ENCODE measurements at regions not wholly inside any gene's neighbourhood (a gene's known extent, or its start where the extent isn't known, plus 50 kb on each side); places are given as distances from the start of the nearest gene placed in this dataset.

- no peaks in the 10 kb centered on the region for H3K4me1 ChIP-seq (ENCODE audit: control insufficient read depth in 1 of 2, low read depth in 2 of 2)
- no peak overlapping the region for H3K27ac ChIP-seq
- ATAC-seq (ENCODE audit: insufficient number of reproducible peaks, low FRiP score, low read depth) = no peak
- TF ChIP-seq, protein P1, sequence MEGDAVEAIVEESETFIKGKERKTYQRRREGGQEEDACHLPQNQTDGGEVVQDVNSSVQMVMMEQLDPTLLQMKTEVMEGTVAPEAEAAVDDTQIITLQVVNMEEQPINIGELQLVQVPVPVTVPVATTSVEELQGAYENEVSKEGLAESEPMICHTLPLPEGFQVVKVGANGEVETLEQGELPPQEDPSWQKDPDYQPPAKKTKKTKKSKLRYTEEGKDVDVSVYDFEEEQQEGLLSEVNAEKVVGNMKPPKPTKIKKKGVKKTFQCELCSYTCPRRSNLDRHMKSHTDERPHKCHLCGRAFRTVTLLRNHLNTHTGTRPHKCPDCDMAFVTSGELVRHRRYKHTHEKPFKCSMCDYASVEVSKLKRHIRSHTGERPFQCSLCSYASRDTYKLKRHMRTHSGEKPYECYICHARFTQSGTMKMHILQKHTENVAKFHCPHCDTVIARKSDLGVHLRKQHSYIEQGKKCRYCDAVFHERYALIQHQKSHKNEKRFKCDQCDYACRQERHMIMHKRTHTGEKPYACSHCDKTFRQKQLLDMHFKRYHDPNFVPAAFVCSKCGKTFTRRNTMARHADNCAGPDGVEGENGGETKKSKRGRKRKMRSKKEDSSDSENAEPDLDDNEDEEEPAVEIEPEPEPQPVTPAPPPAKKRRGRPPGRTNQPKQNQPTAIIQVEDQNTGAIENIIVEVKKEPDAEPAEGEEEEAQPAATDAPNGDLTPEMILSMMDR (IDR thresholded peaks at IDR 0.05) = no peak
- H3K4me3 ChIP-seq = no peak overlapping the region
- H3K9me3 ChIP-seq = no peaks in the 10 kb centered on the region
- DNase-seq (ENCODE audit: low spot score) = no peak
- H3K27me3 ChIP-seq (replicated peaks; ENCODE audit: insufficient read depth) = no peaks in the 10 kb centered on the region
- H3K36me3 ChIP-seq = no peaks in the 10 kb centered on the region
Observed at GRCh38 chr5:25064306-25064705, 419.5 kb upstream of the CDH10 start.

- DNase-seq (ENCODE audit: low spot score) = no peak
- TF ChIP-seq, protein P1 (IDR thresholded peaks at IDR 0.05) = no peak
Observed at GRCh38 chr5:25060575-25060974, 415.8 kb upstream of the CDH10 start.

DNA sequence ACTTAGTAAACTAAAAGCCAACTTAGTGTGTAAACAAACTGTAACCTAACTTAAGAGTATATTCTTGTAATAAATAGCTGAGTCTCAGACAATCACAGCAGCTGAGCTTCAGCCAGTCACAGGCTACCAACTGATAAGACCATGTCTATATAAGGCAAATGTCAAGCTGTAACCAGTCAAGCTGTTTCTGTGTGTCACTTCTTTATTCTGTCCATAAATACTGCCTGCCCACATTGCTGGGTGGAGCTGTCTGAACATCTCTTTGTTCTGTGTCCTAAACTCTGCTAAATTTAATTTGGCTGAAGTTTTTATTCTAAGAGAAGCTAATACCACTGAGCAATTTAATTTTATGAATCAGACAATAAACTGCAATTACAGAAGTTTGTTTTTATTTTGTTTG lies 412.1 kb upstream of the CDH10 start:
- TF ChIP-seq, protein P1 (IDR thresholded peaks at IDR 0.05) = no peak
- Histone ChIP-seq H3K9me3 (no peaks in the 10 kb centered on the region), H3K36me3 (no peaks in the 10 kb centered on the region), H3K4me3 (no peak overlapping the region), H3K27me3 (replicated peaks; ENCODE audit: insufficient read depth) (no peaks in the 10 kb centered on the region), H3K27ac (no peak overlapping the region), H3K4me1 (ENCODE audit: control insufficient read depth in 1 of 2, low read depth in 2 of 2) (no peaks in the 10 kb centered on the region)
- DNase-seq (ENCODE audit: low spot score) = no peak
- no peak for ATAC-seq (ENCODE audit: insufficient number of reproducible peaks, low FRiP score, low read depth)

More at GRCh38 chr5:25060575-25060974, 415.8 kb upstream of the CDH10 start:
- H3K27ac ChIP-seq = no peak overlapping the region
- H3K36me3 ChIP-seq = no peaks in the 10 kb centered on the region
- no peaks in the 10 kb centered on the region for H3K27me3 ChIP-seq (replicated peaks; ENCODE audit: insufficient read depth)
- H3K9me3 ChIP-seq = no peaks in the 10 kb centered on the region
- no peak overlapping the region for H3K4me3 ChIP-seq
- no peaks in the 10 kb centered on the region for H3K4me1 ChIP-seq (ENCODE audit: control insufficient read depth in 1 of 2, low read depth in 2 of 2)
- no peak for ATAC-seq (ENCODE audit: insufficient number of reproducible peaks, low FRiP score, low read depth)

DNA sequence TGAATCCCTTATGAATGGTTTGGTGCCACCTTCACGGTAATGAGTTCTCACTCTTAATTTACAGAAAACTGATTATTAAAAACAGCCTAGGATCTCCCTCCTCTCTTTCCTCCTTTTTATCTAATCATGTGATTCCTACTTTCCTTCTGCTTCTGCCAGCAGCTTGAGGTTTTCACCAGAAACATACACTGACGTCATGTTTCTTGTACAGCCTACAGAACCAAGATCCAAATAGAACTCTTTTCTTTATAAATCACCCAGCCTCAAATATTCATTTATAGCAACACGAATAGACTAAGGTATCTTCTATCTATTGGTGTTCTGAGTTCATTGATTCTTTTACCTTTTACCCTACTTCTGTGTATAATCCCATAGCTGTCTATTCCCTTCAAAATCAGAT lies 388.9 kb upstream of the CDH10 start:
- Histone ChIP-seq H3K36me3 (no peaks in the 10 kb centered on the region), H3K9me3 (no peaks in the 10 kb centered on the region), H3K27ac (no peak overlapping the region), H3K4me3 (no peak overlapping the region), H3K27me3 (replicated peaks; ENCODE audit: insufficient read depth) (no peaks in the 10 kb centered on the region), H3K4me1 (ENCODE audit: control insufficient read depth in 1 of 2, low read depth in 2 of 2) (no peaks in the 10 kb centered on the region)
- DNase-seq (ENCODE audit: low spot score) (no peak), ATAC-seq (ENCODE audit: insufficient number of reproducible peaks, low FRiP score, low read depth) (no peak)
- TF ChIP-seq, protein P1 (IDR thresholded peaks at IDR 0.05) = no peak

- no peak for ATAC-seq (ENCODE audit: insufficient number of reproducible peaks, low FRiP score, low read depth)
- Histone ChIP-seq H3K4me1 (ENCODE audit: control insufficient read depth in 1 of 2, low read depth in 2 of 2) (no peaks in the 10 kb centered on the region), H3K27me3 (replicated peaks; ENCODE audit: insufficient read depth) (no peaks in the 10 kb centered on the region), H3K9me3 (no peaks in the 10 kb centered on the region), H3K27ac (no peak overlapping the region), H3K4me3 (no peak overlapping the region), H3K36me3 (no peaks in the 10 kb centered on the region)
- TF ChIP-seq, protein P1 (IDR thresholded peaks at IDR 0.05) = no peak
- DNase-seq (ENCODE audit: low spot score) = no peak
Observed at GRCh38 chr5:25029004-25029403, 384.2 kb upstream of the CDH10 start.
